ELF-1 (cell line): ENCODE measurements at regions not wholly inside any gene's neighbourhood (a gene's known extent, or its start where the extent isn't known, plus 50 kb on each side); places are given as distances from the start of the nearest gene placed in this dataset.

Source experiments
- DNase-seq: peaks from one replicate; pipeline ENCODE4 v3.0.0-alpha.2; 2016; ENCODE audit warnings: low read depth, low spot score

DNA sequence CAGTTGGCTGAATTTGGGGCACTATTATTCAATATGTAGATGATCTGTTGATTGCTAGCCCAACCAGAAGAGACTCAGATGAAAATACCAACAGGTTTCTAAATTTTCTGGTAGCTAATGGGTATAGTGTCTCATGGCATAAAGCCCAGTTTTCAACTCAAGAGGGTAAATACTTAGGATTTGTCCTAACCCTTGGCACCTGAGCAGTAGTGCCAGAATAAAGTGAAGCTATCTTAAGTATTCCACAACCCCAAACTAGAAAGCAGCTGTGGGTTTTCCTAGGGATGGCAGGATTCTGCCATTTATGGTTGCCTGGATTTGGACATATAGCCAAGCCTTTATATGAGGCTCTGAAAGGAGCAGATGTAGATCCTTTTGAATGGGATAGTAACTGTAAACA lies 119.0 kb downstream of the AGTR2 start:
- DNase-seq: no peak

DNA sequence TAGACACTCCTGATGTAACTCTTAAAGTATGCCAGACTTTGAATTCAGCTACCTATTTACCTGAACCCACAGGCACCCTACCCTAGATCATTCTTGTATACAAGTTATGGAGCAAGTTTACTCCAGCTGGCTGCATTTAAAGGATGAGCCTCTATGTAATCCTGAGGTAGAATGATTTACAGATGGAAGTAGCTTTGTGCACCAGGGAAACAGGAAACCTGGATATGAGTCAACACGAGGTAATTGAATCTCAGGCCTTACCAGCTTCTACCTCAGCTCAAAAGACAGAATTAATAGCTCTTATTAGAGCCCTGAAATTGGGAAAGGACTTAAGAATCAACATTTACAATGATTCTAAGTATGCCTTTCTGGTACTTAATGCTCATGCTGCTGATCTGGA lies 119.8 kb downstream of the AGTR2 start:
- no peak for DNase-seq

- no peak for DNase-seq
These were observed 121.6 kb downstream of the AGTR2 start for GRCh38 chrX:116292183-116292582.

DNA sequence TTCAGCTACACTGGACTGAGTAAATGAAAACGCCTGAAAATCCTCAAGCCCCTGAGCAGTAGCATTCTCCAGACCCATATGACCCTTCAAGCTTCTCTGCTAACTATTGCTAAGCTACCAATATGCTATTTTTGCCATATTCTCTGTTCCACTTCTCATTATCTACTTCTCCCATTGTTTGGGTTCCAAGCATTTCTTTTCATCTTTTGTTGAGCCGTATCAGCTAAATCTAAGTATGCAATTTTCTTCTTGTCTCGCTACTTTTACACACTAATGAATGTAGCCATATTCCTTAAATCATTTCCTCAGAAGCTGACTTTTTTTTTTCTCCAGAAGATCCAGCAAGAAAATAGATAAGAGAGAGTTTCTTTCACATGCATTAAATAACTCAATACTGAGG lies 128.4 kb downstream of the AGTR2 start:
- no peak for DNase-seq

DNA sequence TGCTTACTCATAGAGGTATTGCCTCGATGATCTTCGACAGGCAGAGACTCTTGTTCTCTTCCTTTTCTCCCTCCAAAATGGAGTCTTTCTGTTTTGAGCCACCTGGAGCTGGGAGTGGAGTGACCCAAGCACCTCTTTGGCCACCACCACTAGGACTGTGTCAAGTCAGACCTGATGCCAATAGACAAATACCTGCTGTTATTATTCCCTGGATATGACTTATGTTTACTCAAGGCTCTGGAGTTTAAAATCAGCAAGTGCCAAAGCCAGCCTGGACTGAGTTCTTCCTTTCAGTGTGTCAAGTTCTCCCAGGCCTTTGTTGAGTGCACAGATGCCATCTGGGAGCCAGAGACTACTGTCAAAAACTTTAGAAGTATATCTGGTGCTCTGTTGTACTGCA lies 130.2 kb upstream of the SLC6A14 start:
- DNase-seq: no peak

DNA sequence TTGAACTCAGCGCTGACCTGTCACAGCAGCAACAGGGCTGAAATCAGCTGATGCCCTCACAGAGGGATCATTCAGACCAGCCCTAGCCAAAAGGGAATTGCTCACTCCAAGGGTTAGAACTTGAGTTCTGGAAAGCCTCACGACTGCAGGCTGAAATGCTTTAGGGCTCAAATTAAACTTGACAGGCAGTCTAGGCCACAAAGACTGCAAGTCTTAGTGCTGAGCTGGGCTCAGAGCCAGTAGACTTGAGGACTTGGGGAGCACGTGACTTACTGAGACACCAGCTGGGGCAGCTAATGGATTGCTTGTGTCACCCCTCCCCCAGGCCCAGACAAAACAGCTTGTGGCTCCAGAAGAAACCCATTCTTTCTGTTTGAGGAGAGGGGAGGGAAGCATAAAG lies 119.0 kb upstream of the SLC6A14 start:
- peak; percentile 77 for DNase-seq

GRCh38 chrX:116318672-116319071 lies 117.7 kb upstream of the SLC6A14 start:
- no peak for DNase-seq

GRCh38 chrX:116321711-116322110 lies 114.7 kb upstream of the SLC6A14 start:
- no peak for DNase-seq

DNA sequence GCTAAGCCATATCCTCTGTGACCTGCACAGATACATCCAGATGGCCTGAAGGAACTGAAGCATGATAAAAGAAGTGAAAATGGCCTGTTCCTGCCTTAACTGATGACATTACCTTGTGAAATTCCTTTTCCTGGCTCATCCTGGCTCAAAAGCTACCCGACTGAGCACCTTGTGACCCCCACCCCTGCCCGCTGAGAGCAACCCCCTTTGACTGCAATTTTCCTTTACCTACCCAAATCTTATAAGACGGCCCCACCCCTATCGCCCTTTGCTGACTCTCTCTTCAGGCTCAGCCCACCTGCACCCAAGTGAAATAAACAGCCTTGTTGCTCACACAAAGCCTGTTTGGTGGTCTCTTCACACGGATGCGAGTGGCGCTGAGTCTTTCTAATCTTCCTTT lies 104.4 kb upstream of the SLC6A14 start:
- peak; percentile 57 for DNase-seq

DNA sequence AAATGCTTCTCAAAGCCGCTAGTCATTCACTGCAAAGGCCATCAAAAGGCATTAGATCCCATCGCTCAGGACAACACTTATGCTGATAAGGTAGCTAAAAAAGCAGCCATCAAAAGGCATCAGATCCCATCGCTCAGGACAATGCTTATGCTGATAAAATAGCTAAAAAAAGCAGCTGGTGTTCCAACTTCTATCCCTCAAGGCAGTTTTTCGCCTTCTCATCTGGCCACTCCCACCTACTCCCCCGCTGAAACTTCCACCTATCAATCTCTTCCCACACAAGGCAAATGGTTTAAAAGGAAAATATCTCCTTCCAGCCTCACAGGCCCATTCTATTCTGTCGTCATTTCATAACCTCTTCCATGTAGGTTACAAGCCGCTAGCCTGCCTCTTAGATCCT lies 101.6 kb upstream of the SLC6A14 start:
- DNase-seq: peak; percentile 66

GRCh38 chrX:116339407-116339806 lies 97.0 kb upstream of the SLC6A14 start:
- DNase-seq: no peak

- DNase-seq: no peak
These were observed 93.5 kb upstream of the SLC6A14 start for GRCh38 chrX:116342903-116343302.

DNA sequence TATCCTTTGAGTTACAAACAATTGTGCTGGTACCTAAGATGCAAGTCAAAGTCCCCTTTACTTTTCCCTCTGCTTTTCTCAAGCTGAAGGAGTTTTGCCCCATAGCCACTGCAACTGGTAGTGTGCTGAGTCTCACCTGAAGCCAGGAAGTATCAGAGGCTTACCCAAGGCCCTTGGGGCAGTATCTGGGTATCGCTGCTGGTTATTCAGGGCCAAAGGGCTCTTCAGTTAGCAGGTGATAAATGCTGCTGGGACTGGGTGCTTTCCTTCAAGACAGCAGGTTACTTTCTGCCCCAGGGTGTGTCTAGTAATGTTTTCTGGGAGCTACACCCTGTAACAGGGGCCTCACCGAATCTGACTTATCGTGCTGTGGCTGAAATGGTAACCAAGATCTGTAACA lies 90.4 kb upstream of the SLC6A14 start:
- no peak for DNase-seq

DNA sequence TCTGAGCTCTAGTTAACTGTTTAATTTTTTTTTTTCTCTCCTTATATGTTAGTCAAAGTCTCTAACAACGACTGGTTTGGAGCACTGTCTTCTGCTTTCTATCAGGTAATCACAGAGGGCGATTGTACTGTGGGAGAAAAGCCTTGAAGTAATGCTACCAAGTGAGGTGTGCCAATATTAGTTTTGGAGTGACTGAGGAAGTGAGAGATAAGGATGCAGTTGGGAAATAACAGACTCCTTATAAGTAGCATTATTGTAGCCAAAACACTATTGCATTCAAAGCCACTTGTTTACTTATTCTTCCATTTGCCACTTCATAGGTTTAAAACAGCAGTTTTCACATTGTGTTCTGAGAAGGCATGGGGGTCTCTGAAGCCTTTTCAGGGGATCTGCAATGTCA lies 79.1 kb upstream of the SLC6A14 start:
- no peak for DNase-seq

DNA sequence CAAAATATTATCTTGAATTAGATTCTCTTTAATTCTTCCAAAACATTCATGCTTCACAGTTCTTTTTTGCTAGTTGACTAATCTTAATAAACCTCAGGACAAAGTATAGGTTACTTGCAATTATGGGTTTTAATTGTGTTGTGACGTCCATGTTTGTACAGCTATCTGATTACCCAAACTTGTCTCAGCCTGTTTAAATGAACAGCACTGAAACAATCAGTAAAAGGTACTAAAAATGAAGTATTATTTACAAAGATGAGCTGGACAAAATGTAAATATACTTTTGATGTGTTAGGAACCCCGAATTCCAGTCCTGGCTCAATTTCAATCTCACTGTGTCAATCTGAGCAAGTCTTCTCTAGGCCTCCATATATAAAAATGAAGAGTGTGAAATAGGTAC lies 57.4 kb upstream of the SLC6A14 start:
- DNase-seq: no peak

GRCh38 chrX:116379854-116380253 lies 56.6 kb upstream of the SLC6A14 start:
- DNase-seq: no peak

GRCh38 chrX:116384406-116384954 lies 51.9 kb upstream of the SLC6A14 start:
- DNase-seq: no peak
